ENCODE measurements at regions not wholly inside any gene's neighbourhood (a gene's known extent, or its start where the extent isn't known, plus 50 kb on each side); places are given as distances from the start of the nearest gene placed in this dataset.

- TF ChIP-seq CTCF (IDR thresholded peaks at IDR 0.05) = no peak
- TF ChIP-seq EP300 (IDR thresholded peaks at IDR 0.05) = no peak
- TF ChIP-seq POLR2A (IDR thresholded peaks at IDR 0.05) = no peak
Observed at GRCh38 chr3:23084367-23084766, 118.8 kb upstream of the UBE2E2 start.
